ENCODE measurements at regions not wholly inside any gene's neighbourhood (a gene's known extent, or its start where the extent isn't known, plus 50 kb on each side); places are given as distances from the start of the nearest gene placed in this dataset.

DNA sequence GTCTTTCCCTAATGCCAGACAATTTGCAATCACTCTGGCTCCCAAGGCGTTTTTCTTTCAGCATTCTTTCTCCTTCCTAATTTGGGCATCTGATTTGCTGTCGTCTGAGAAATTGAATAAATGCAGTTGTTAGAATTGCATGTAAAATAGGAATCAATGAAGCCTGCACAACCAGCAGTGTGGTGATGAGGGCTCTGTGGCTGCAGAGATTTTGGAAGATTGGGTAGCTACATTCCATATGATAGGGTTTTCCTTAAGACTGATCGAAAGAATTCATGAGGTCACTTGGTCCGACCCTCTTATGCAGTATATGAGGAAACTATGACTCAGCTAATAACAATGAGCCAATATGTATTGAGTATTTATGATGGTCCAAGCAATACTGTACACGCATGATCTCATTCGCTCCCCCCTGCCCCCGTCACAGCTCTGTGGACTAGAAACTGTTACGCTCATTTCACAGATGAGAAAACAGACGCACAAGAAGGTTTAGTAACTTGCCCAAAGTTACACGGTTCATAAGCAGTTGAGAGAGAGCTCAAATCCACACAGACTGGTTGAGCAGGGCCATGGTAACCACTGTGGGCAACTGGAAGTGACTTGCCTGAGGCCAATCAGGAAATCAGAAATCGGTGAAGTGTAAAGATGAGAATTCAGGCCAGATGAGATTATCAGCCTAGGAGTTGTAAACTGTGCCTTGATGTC is 527.2 kb downstream of the GATA3 start:
- DNase-seq, result no peak

DNA sequence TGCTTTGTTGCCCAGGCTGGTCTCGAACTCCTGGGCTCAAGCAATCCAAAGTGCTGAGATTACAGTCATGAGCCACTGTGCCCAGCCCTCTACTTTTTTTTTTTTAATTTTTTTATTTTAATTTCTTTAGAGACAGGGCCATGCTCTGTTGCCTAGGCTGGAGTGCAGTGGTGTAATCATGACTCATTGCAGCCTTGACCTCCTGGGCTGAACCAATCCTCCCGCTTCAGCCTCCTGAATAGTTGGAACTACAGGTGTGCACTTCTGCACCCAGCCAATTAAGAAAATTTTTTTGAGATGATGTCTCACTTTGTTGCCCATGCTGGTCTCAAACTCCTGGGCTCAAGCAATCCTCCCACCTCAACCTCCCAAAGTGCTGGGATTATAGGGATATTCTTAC is 528.6 kb downstream of the GATA3 start:
- DNase-seq, result no peak

DNA sequence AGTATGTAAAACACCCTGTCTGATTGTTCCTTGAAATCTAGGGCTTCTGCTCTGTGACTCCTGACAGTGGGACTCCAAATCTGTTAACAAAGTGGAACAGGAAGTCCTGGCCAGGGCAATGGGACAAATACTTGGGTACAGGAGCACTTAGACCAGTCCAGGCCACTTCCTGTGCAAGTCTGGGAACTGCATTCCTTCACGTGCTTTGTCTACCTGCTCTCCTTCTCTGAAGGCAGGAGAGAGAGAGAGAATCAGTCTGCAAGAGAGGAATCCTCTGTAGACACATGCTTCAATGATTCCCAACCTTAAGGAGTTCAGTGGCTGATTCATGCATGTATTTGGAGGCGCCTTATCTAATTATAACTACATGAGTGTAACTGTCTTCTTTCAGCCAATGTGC is 530.2 kb downstream of the GATA3 start:
- DNase-seq, result no peak

DNA sequence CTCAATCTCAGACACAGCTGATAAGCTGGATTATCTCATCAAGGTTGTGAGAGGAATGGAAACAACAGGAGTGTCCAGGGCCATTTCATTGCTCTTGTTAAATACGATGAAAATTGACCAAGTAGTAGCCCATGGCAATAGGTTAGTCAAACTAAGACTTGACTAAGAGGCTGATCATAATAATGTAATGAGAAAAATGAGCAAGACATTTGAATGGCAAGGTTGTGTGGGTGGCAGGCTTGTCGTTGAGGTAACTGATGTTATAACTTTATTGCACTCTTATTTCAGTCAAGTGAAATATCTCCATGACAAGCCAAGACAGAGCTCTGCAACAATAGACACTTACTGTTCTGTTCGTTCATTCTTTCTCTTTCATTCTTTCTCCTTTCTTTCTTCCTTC is 532.0 kb downstream of the GATA3 start:
- DNase-seq, result no peak

DNA sequence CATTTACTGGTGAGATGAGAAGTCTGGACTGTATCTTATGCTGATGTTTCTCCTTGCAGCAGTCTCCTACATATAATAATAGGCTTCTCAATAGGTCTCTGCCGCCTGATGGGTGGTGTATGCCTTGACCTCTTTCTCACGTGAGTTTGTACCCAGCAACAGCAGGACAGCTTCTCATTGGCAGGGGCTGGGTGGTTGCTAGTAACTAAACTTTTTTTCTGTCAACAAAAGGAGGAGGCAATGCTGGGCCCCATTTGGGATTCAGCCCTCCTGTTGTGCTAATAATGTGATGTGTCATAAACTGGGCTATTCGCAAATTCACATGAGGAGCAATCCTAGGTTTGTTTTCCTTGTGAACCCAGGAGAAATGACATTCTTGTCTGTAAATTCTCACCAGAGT is 533.6 kb downstream of the GATA3 start:
- DNase-seq, result no peak

DNA sequence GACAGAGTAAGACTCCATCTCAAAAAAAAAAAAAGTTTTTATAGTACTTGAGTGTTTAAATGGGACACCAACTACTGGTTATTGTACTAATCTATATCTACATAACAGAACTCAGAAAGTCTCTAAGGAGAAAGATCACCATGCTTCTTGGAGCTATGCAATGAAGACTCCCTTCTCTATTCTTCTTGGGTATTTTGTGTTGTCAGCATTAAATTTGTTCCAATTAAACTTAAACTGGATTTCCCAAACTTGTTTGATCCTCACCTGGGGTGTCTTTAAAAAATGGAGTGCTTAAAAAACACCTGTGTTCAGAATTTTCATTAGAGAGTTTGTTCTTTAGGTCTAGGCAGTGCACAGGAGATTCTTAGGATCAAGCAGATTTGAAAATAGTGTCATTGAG is 536.0 kb downstream of the GATA3 start:
- no peak for DNase-seq

DNA sequence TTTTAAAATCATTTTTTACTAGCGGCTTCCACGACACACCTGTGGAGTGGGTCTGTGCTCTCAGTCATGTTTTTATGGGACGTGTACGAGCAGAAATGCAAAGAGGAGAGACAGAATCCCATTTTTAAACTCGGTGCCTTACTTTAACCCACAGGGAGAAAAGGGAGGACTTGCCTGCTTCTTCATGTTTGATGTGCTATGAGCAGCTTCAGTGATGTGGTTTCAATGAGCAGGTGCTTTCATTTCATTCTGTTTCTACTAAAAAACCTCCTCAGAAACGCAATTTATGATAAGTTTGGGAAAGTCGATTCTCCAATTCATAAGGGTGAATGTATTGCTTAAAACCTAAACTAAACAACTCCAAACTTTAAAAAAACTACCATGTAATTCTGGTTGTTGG is 537.2 kb downstream of the GATA3 start:
- no peak for DNase-seq

DNA sequence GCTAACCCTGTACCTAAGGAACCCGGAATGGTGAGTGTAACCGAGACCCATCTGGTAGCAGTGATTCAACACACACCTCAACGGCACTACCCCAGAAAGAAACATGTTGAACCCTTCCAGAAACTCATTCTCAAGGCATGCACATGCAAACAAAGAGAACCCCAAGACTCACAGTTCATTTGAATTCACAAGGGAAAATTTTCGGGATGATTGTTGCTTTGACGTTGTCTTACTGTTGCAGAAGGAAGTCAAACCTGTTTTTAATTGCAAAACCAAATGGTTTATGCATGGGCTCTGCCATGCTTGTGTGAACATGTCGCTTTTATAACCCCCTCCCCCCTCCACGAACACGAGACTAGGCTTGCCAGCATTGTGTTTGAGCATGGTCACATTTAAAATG is 539.7 kb downstream of the GATA3 start:
- DNase-seq, result no peak

DNA sequence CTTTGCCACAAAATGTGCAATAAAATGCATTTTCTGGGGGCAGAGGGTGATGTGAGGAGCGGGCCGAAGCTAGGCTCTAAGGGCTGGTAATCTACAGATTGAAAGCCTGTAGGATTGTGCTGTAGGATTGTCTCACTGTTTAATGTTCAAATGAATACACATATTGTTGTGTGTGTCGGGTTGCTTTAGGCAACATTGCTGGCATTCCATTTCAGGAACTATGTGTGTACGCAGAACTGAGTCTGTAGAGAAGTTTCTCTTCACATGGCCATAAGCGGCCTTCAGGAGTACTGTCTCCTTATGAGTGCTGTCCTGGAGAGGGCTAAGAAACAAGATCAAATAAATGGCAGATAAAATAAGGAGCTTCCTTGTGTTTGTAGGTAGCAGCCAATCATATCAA is 540.2 kb downstream of the GATA3 start:
- no peak for DNase-seq

DNA sequence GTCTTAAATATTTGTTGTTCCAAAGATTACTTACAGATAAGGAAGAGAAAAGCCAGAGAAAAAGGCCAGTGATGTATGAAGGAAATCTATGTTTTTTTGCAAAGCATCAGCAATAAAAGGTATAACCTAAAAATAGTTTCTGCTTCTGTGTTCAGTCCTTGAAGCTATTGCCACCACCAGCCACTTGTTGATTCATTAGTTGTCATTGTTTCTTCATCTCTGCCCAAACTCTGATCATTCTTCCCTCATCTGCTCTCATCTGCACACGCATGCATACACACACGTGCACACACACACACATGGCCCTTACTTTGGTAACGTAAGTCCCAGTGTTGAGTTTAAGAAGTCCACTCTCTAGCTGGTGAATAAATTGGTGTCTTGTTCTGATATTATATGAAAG is 540.7 kb downstream of the GATA3 start:
- DNase-seq, result no peak

DNA sequence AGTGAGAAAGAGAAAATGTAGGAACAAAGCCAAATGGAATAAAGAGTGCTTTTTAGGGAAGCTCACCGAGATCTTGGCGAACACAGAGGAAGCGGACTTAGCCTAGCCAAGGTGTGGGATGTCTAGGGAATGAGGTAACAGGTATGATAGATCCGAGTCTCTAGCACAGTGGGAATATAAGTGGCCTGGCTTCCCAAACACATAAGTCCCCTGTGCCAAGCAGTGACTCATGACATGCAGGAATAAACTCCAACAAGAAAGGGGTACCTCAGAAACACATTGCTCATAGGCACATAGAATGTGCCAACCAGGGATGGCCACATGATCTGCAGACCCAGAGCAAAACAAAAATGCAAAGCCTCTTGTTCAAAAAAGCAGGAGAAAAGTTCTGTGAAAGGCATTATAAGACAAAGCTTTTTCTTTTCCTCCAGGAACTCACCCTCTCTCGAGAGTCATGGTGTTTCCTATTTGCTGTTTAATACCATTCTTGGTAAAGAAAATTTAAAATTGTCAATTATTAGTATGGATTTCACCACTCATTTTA is 542.5 kb downstream of the GATA3 start:
- no peak for DNase-seq

DNA sequence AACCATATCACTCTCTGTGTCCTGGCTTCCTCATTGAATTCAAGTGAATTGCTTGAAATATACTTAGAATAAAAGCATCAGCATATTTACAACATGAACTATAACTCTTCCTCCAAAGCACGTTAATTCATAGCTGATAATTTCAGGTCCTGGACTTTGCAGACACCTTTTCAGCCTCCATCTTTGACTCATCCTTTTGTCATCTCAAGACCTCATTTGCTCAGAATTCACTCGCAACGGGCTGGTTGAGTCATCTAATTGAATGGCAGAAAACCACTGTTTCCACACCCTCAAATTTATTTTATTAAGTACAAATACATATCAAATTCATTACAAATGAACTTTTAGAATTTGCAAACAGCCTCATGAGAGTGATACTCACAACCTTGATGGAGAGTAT is 545.7 kb downstream of the GATA3 start:
- no peak for DNase-seq

DNA sequence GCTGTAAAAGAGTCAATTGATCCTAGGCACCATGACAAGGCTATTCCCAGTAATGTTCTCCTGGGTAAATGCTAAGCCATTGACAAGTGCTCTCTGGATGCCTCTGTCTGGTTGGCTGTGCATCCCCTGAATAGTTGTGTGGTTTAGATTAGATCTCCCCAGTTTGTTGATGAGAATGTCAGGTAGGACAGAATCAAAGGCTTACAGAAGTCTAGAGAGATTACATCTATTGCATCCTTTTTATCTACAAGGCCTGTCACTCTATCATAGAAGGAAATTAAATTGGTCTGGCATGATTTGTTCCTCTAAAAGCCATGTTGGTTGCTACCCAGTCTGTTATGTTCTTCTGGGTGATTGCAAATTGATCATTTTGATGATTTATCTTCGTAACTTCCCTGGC is 548.3 kb downstream of the GATA3 start:
- DNase-seq, result no peak

DNA sequence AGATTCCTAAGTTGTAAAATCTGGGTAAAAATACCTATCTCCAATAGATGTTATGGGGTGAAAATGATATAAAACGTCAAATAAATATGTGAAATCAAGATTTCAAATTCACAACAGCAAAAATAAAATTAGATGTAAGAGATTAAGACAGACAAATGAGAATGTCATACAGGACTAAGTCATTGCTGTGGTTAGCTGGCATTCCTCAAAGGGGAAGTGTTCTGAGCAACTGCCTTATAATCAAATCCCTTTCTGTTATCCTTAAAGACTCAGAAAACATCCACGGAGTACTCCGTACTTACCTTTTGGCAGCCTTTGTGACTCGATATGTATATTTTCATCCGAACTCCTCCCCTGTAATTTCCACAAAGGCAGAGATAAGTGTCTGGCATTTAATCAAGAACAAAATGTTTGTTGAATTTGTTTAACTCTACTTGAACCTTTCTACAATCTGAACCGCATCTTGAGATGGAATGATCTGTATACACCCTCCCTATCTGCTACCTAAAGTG is 559.6 kb downstream of the GATA3 start:
- no peak for DNase-seq

DNA sequence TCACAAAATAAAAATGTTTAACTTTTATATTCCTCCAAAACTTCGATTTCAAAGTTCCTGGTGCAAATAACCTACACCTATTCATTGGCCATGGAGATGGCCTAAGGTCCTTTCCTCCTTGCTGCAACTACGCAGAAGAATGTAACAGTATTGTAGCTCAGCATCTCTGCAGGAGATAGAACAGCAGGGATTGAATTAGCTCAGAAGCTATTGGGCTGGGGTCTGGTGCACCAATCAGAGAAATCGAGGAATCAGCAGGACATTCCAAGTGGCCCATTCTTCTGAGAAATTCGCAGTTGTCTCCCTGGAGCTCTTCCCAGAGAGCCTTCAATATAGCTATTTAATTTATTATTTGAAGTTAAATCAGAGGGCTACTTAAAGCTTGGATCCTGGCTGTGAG is 560.6 kb downstream of the GATA3 start:
- DNase-seq, result no peak

DNA sequence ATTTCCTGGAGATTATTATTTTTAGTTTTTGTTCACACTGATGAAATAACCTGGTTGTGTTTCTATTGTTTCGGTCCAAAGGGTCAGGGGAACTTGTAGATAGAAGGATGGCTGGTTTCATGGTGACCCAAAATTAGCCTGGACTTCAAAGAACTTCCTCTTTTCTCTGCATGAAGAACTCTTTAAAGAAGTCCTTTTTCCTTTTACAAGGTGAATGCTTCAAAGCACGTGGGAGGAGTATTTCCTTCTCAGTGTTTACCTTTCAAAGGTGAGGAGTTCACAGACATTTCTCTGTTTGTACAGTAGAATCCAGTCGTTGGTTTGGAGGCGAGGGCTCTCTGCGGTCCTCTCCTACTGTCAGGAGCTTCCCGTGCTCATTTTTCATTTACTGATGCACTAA is 561.7 kb downstream of the GATA3 start:
- no peak for DNase-seq

DNA sequence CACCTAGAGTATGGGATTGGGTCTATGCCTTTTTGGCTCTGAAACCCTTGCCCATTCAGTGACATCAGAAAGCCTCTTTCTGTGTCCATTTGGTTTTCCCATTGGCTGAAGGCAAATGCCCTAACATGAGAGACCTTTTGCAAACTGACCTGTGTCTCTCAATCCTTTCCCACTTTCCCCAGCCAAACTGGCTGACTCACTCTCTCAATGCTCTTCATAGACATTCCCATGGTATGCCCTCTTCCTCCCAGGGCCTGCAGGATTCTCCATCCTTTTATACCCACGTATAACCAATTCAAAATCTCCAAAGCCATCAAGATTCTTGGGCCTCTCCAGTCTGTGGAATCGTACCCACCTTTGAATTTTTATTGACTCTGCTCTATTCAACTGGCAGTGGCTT is 563.3 kb downstream of the GATA3 start:
- DNase-seq, result no peak

DNA sequence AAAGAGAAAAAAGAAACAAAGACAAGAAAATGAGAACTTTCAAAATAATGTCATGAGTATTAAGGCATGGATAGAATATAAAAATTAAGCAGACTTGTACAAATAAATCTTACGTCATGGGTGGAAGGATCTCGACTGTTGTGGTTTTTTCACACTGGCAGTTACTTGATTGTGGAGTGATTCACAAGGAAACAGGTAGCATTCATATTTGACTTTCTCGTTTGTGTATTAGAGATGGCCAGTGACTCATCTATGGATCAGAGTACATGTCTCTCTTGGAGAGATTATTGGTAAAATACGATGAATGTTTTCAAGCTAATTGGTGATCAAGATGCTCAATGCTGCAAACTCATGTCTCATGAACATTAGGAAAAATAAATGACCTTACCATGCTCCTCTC is 564.3 kb downstream of the GATA3 start:
- DNase-seq, result no peak

DNA sequence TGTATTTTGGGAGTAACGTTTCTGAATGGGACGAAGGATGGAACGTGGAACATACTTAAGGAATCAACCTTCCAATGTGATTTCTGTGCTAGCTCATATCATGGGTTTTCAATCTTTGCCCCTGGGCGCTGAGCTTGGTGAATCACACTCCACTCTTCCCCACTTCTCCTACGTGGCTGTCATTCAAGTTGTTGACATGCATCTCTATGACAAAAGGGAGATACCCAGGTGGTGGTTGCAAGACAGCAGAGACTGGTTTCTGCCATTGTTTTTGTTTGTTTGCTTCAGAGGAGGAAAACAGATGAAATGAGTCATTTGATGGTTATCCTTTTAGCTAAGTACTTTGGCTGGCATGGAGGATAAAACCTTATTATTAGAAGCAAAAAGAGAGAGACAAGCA is 573.9 kb downstream of the GATA3 start:
- DNase-seq, result no peak

DNA sequence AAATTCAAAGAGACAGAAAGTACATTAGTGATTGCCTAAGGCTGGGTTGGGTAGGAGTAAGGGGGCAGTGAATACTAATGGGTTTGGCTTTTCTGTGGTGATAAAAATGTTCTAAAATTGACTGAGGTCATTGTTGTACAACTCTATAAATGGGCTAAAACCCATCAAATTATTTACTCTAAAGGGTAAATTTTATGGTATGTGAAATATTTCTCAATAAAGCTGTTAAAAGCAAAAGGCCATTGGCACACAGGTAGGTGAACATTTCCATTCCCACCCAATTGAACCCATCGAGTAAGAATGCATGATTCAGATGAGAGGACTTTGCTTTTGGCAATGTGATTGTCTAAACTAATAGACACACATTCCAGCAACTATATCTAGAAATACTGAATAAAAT is 579.4 kb downstream of the GATA3 start:
- no peak for DNase-seq

DNA sequence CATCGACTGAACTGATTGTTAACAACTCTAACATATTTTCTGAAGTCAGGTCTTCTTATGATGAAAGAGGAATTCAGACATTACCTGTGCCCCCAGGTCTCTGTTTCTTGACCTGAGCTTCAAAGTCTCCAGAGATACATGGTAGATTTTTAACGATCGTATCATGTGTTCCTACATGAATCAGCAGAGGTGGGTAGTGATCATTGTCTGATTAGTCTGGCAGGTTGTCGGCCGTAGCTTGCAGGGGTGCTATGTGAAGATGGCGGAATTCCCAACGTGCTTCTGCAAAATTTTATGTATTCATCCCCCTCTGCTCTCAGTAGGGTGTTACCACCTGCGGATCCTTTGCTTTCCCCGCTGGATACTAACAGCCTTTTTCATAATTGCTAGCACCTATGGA is 581.9 kb downstream of the GATA3 start:
- DNase-seq, result no peak

DNA sequence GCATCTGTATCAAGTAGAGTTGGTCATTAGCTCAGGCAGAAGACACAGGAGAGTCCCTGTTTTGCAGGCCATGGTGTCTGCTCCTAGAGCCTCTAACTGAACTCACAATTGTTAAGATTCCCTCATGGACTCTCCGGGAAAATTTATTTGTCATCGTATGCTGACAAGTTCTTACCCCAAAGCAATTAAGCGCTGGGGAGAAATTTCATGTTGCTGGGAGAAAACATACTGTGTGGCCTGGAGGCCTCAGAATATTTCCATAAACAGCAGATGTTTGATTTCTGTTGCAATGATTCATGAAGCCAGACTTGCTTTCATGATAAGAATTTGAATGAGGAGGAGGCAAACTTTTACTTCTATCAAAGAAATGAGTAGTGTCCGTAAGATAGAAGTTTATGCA is 583.2 kb downstream of the GATA3 start:
- DNase-seq, result no peak

DNA sequence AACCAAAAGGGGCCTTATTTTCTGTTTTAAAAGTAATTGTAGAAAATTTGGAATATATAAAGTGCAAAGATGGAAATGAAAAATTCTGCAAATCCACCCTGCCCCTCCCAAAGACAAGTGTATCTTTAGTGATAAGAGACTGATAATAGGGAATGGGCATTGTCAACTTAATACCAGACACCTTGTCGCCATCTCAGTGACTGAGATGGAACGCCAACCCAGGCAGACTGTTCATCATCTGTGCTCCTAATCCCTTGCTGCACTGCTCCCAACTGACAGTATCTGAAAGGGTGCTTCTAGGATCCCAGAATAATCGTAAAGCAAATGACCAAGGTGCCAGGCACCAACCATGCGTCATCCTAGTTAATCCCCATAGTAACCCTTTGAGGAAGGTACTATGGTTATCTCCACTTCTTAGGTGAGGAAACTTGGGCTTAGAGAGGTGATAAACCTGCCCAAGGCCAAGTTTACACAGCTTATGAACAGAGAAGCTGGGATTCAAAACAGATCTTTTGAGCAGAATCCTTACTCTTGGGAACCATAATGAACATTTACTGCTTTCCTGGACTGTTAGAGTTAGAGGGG is 583.7 kb downstream of the GATA3 start:
- DNase-seq, result no peak

DNA sequence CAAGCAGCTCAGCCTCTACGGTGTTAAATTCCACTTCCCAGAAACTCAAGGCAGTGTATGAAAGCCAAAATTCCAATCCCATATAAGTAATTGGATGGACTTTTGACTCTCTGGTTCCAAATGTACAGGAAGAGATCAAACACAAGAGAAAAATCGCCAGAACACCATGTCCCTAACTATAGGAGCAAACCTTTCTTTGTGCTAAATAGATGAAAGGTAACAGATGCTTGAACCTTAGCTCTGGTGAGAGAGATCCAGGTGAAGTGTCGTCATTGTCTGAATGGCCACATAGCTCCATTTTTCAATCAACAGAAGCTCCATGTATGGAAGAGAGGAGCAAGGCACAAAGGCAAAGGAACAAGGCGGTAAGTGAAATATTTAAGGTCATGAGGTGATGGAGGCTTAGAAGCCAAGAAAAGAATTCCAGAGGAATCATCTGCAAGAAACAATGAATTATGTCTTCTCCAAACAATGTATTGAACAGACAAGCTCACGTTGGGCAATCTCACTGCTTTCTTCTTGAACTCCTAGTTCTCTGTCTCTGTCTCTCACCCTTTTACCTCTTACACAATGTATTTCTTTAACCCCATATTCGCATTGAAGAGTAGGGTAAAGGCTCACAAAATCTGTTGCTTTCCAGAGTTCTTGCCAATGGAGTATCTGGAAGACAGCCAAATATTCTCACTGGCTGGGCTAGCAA is 585.1 kb downstream of the GATA3 start:
- no peak for DNase-seq
